ENCODE measurements at regions not wholly inside any gene's neighbourhood (a gene's known extent, or its start where the extent isn't known, plus 50 kb on each side); places are given as distances from the start of the nearest gene placed in this dataset.

- Mint-ChIP-seq H3K27me3 (no peaks in the 10 kb centered on the region), H3K4me3 (no peak overlapping the region), H3K4me1 (no peaks in the 10 kb centered on the region), H3K9me3 (ENCODE audit: insufficient read depth) (peaks cover 7% of the 10 kb centered on the region), H3K27ac (no peak overlapping the region)
- Histone ChIP-seq H3K9me3 (ENCODE audit: control extremely low read depth in 1 of 3, control insufficient read depth in 2 of 3, insufficient read depth in 1 of 3, low read length in 2 of 3) (peaks cover 0 to 3% (median 0%) of the 10 kb centered on the region in 3 donors), H3K4me2 (replicated peaks; ENCODE audit: low read depth, low read length, poor library complexity, severe bottlenecking) (no peak overlapping the region), H3K27me3 (replicated peaks in 1 of 4; ENCODE audit: control extremely low read depth in 1 of 4, control insufficient read depth in 3 of 4, insufficient read depth in 4 of 4, low read length in 3 of 4) (no peaks in the 10 kb centered on the region), H3K4me1 (ENCODE audit: control insufficient read depth in 2 of 2, insufficient read depth in 2 of 2, low read length in 2 of 2) (no peaks in the 10 kb centered on the region), H3K4me3 (ENCODE audit: control extremely low read depth in 1 of 5, extremely low read depth in 1 of 5, insufficient read depth in 1 of 5, low read depth in 2 of 5, low read length in 4 of 5) (no peak overlapping the region), H3K79me2 (ENCODE audit: control insufficient read depth, insufficient read depth, low read length) (no peaks in the 10 kb centered on the region), H3K27ac (ENCODE audit: low read length in 2 of 2) (no peak overlapping the region), H3K36me3 (replicated peaks in 1 of 2; ENCODE audit: control extremely low read depth in 1 of 2, control insufficient read depth in 1 of 2, extremely low read depth in 1 of 2, insufficient read depth in 2 of 2, low read length in 1 of 2) (no peaks in the 10 kb centered on the region), H2AFZ (ENCODE audit: insufficient read depth, low read depth, low read length, poor library complexity, severe bottlenecking) (no peak overlapping the region), H4K20me1 (ENCODE audit: control insufficient read depth, insufficient read depth, low read length, poor library complexity, severe bottlenecking) (no peaks in the 10 kb centered on the region), H3K9ac (ENCODE audit: low read length) (no peak overlapping the region)
- TF ChIP-seq EZH2 (IDR thresholded peaks at IDR 0.05; ENCODE audit: borderline replicate concordance, insufficient read depth, low read depth, low read length, poor library complexity, severe bottlenecking): no peak
- TF ChIP-seq CTCF (IDR thresholded peaks at IDR 0.05): no peak
- DNase-seq: no peak
- WGBS (ENCODE audit: insufficient coverage): no CpG with 5 or more reads among the region's 3 CpGs
- no peak for ATAC-seq (ENCODE audit: low read depth)
- POLR2A ChIA-PET: no interaction called here
- CTCF ChIA-PET: no interaction called here
- intact Hi-C loops (cut with micrococcal nuclease): no loop called here
Measured at GRCh38 chr2:122391726-122392125, 636.3 kb downstream of the TSN start.

- H3K27me3 Mint-ChIP-seq: no peaks in the 10 kb centered on the region
- Histone ChIP-seq H3K9ac (ENCODE audit: low read length) (no peak overlapping the region), H2AFZ (ENCODE audit: insufficient read depth, low read depth, low read length, poor library complexity, severe bottlenecking) (no peak overlapping the region), H3K36me3 (replicated peaks in 1 of 2; ENCODE audit: control extremely low read depth in 1 of 2, control insufficient read depth in 1 of 2, extremely low read depth in 1 of 2, insufficient read depth in 2 of 2, low read length in 1 of 2) (no peaks in the 10 kb centered on the region), H3K9me3 (ENCODE audit: control extremely low read depth in 1 of 3, control insufficient read depth in 2 of 3, insufficient read depth in 1 of 3, low read length in 2 of 3) (peaks cover 0 to 3% (median 0%) of the 10 kb centered on the region in 3 donors), H3K79me2 (ENCODE audit: control insufficient read depth, insufficient read depth, low read length) (no peaks in the 10 kb centered on the region), H3K4me3 (ENCODE audit: control extremely low read depth in 1 of 5, extremely low read depth in 1 of 5, insufficient read depth in 1 of 5, low read depth in 2 of 5, low read length in 4 of 5) (no peak overlapping the region), H4K20me1 (ENCODE audit: control insufficient read depth, insufficient read depth, low read length, poor library complexity, severe bottlenecking) (no peaks in the 10 kb centered on the region), H3K27me3 (replicated peaks in 1 of 4; ENCODE audit: control extremely low read depth in 1 of 4, control insufficient read depth in 3 of 4, insufficient read depth in 4 of 4, low read length in 3 of 4) (no peaks in the 10 kb centered on the region), H3K4me2 (replicated peaks; ENCODE audit: low read depth, low read length, poor library complexity, severe bottlenecking) (no peak overlapping the region), H3K27ac (ENCODE audit: low read length in 2 of 2) (no peak overlapping the region), H3K4me1 (ENCODE audit: control insufficient read depth in 2 of 2, insufficient read depth in 2 of 2, low read length in 2 of 2) (no peaks in the 10 kb centered on the region)
- no peaks in the 10 kb centered on the region for H3K9me3 Mint-ChIP-seq (ENCODE audit: insufficient read depth)
- H3K4me1 Mint-ChIP-seq: no peaks in the 10 kb centered on the region
- no peak for ATAC-seq (ENCODE audit: low read depth)
- no peak for DNase-seq
- 94% methylated on average over 5 of the region's 6 CpGs for WGBS (ENCODE audit: insufficient coverage)
- TF ChIP-seq CTCF (IDR thresholded peaks at IDR 0.05) (no peak), EZH2 (IDR thresholded peaks at IDR 0.05; ENCODE audit: borderline replicate concordance, insufficient read depth, low read depth, low read length, poor library complexity, severe bottlenecking) (no peak)
- ChIA-PET CTCF (no interaction called here), POLR2A (no interaction called here)
- no peak overlapping the region for H3K4me3 Mint-ChIP-seq
- H3K27ac Mint-ChIP-seq: no peak overlapping the region
- intact Hi-C loops (cut with micrococcal nuclease): no loop called here
Measured at GRCh38 chr2:122395687-122396086, 640.2 kb downstream of the TSN start.
